HUES64 (cell line): ENCODE measurements at regions not wholly inside any gene's neighbourhood (a gene's known extent, or its start where the extent isn't known, plus 50 kb on each side); places are given as distances from the start of the nearest gene placed in this dataset.

Source experiments
- H3K27ac ChIP-seq: 2 replicates; pipeline ENCODE4 v1.7.0; 2013; ENCODE audit warnings: low read depth, low read length, inconsistent platforms
- H3K27me3 ChIP-seq: 2 replicates; pipeline ENCODE4 v1.6.1; 2013; ENCODE audit warnings: mild to moderate bottlenecking, low read length; ENCODE audit not compliant: insufficient read depth
- H3K36me3 ChIP-seq: 2 replicates; pipeline ENCODE4 v1.6.1; 2013; ENCODE audit warnings: mild to moderate bottlenecking, low read length; ENCODE audit not compliant: insufficient read depth
- H3K4me1 ChIP-seq: 2 replicates; pipeline ENCODE4 v1.6.1; 2013; ENCODE audit warnings: mild to moderate bottlenecking, low read length, moderate library complexity; ENCODE audit not compliant: insufficient read depth
- H3K4me3 ChIP-seq: 2 replicates; pipeline ENCODE4 v1.5.1; 2013; ENCODE audit warnings: mild to moderate bottlenecking, low read length, moderate library complexity
- H3K9ac ChIP-seq: 2 replicates; pipeline ENCODE4 v1.6.1; 2013; ENCODE audit warnings: mild to moderate bottlenecking, low read depth, low read length
- H3K9me3 ChIP-seq: 2 replicates; pipeline ENCODE4 v1.6.1; 2013; ENCODE audit warnings: low read depth, low read length; ENCODE audit not compliant: insufficient read depth
- WGBS: fragments of 150-250, 120-280 bp; methylation state at CpG from one replicate; pipeline ENCODE4 v1.1.7; 2013; ENCODE audit warnings: missing lambda C conversion rate; 5-methylcytosine and 5-hydroxymethylcytosine counted together

- no peak overlapping the region for H3K4me3 ChIP-seq
- no peak overlapping the region for H3K27ac ChIP-seq
- no peaks in the 10 kb centered on the region for H3K9me3 ChIP-seq
- no peaks in the 10 kb centered on the region for H3K27me3 ChIP-seq
- H3K9ac ChIP-seq, result no peak overlapping the region
- H3K36me3 ChIP-seq, result no peaks in the 10 kb centered on the region
- 92% methylated on average over 2 of the region's 3 CpGs for WGBS
- no peaks in the 10 kb centered on the region for H3K4me1 ChIP-seq
These were observed 1486.2 kb upstream of the SEL1L start for GRCh38 chr14:83019744-83020414.

- Histone ChIP-seq H3K27me3 (no peaks in the 10 kb centered on the region), H3K9me3 (no peaks in the 10 kb centered on the region), H3K9ac (no peak overlapping the region), H3K4me3 (no peak overlapping the region), H3K27ac (no peak overlapping the region), H3K4me1 (no peaks in the 10 kb centered on the region), H3K36me3 (no peaks in the 10 kb centered on the region)
- 90% methylated on average over 2 of the region's 2 CpGs for WGBS
These were observed 1487.7 kb upstream of the SEL1L start for GRCh38 chr14:83021323-83021722.

- Histone ChIP-seq H3K4me1 (no peaks in the 10 kb centered on the region), H3K36me3 (no peaks in the 10 kb centered on the region), H3K27ac (no peak overlapping the region), H3K9ac (no peak overlapping the region), H3K4me3 (no peak overlapping the region), H3K27me3 (no peaks in the 10 kb centered on the region), H3K9me3 (no peaks in the 10 kb centered on the region)
- WGBS, result 94% methylated on average over 3 of the region's 3 CpGs
These were observed 1489.7 kb upstream of the SEL1L start for GRCh38 chr14:83023369-83023768.

- Histone ChIP-seq H3K9me3 (no peaks in the 10 kb centered on the region), H3K4me3 (no peak overlapping the region), H3K4me1 (no peaks in the 10 kb centered on the region), H3K27ac (no peak overlapping the region), H3K9ac (no peak overlapping the region), H3K36me3 (no peaks in the 10 kb centered on the region), H3K27me3 (no peaks in the 10 kb centered on the region)
- WGBS, result 86% methylated on average over 2 of the region's 2 CpGs
These were observed 1507.6 kb upstream of the SEL1L start for GRCh38 chr14:83041224-83041623.

GRCh38 chr14:83042858-83043257 is 1509.2 kb upstream of the SEL1L start:
- Histone ChIP-seq H3K27ac (no peak overlapping the region), H3K9me3 (no peaks in the 10 kb centered on the region), H3K9ac (no peak overlapping the region), H3K4me1 (no peaks in the 10 kb centered on the region), H3K4me3 (no peak overlapping the region), H3K36me3 (no peaks in the 10 kb centered on the region), H3K27me3 (no peaks in the 10 kb centered on the region)
- WGBS, result no CpG with 5 or more reads among the region's 2 CpGs

GRCh38 chr14:83044001-83044400 is 1510.3 kb upstream of the SEL1L start:
- Histone ChIP-seq H3K36me3 (no peaks in the 10 kb centered on the region), H3K9ac (no peak overlapping the region), H3K9me3 (no peaks in the 10 kb centered on the region), H3K4me3 (no peak overlapping the region), H3K4me1 (no peaks in the 10 kb centered on the region), H3K27me3 (no peaks in the 10 kb centered on the region), H3K27ac (no peak overlapping the region)
- WGBS, result no CpG with 5 or more reads among the region's 1 CpG

GRCh38 chr14:83047059-83047830 is 1513.6 kb upstream of the SEL1L start:
- no peaks in the 10 kb centered on the region for H3K9me3 ChIP-seq
- no peaks in the 10 kb centered on the region for H3K27me3 ChIP-seq
- 94% methylated on average over 2 of the region's 2 CpGs for WGBS
- H3K27ac ChIP-seq, result no peak overlapping the region
- H3K4me3 ChIP-seq, result no peak overlapping the region
- no peaks in the 10 kb centered on the region for H3K4me1 ChIP-seq
- H3K9ac ChIP-seq, result no peak overlapping the region
- H3K36me3 ChIP-seq, result no peaks in the 10 kb centered on the region

- Histone ChIP-seq H3K9ac (no peak overlapping the region), H3K27ac (no peak overlapping the region), H3K9me3 (no peaks in the 10 kb centered on the region), H3K27me3 (no peaks in the 10 kb centered on the region), H3K4me1 (no peaks in the 10 kb centered on the region), H3K36me3 (no peaks in the 10 kb centered on the region), H3K4me3 (no peak overlapping the region)
- 93% methylated on average over 1 of the region's 1 CpG for WGBS
These were observed 1519.5 kb upstream of the SEL1L start for GRCh38 chr14:83053022-83053710.

GRCh38 chr14:83058068-83058467 is 1524.4 kb upstream of the SEL1L start:
- WGBS, result 97% methylated on average over 1 of the region's 1 CpG
- H3K9me3 ChIP-seq, result no peaks in the 10 kb centered on the region

GRCh38 chr14:83071888-83072501 is 1538.3 kb upstream of the SEL1L start:
- H3K27me3 ChIP-seq, result no peaks in the 10 kb centered on the region
- H3K9me3 ChIP-seq, result no peaks in the 10 kb centered on the region
- no peak overlapping the region for H3K27ac ChIP-seq
- H3K9ac ChIP-seq, result no peak overlapping the region
- H3K4me1 ChIP-seq, result no peaks in the 10 kb centered on the region
- no peak overlapping the region for H3K4me3 ChIP-seq
- no peaks in the 10 kb centered on the region for H3K36me3 ChIP-seq
- WGBS, result 14% methylated on average over 2 of the region's 5 CpGs

More at GRCh38 chr14:83058068-83058467, 1524.4 kb upstream of the SEL1L start:
- no peaks in the 10 kb centered on the region for H3K36me3 ChIP-seq
- H3K27ac ChIP-seq, result no peak overlapping the region
- H3K4me1 ChIP-seq, result no peaks in the 10 kb centered on the region
- H3K9ac ChIP-seq, result no peak overlapping the region
- no peak overlapping the region for H3K4me3 ChIP-seq
- H3K27me3 ChIP-seq, result no peaks in the 10 kb centered on the region

GRCh38 chr14:83085136-83085535 is 1551.5 kb upstream of the SEL1L start:
- Histone ChIP-seq H3K27me3 (no peaks in the 10 kb centered on the region), H3K27ac (no peak overlapping the region), H3K36me3 (no peaks in the 10 kb centered on the region), H3K4me3 (no peak overlapping the region), H3K9ac (no peak overlapping the region), H3K4me1 (peaks cover 8% of the 10 kb centered on the region), H3K9me3 (no peaks in the 10 kb centered on the region)
- 92% methylated on average over 4 of the region's 4 CpGs for WGBS
